DOHH2 (cell line): ENCODE measurements at regions not wholly inside any gene's neighbourhood (a gene's known extent, or its start where the extent isn't known, plus 50 kb on each side); places are given as distances from the start of the nearest gene placed in this dataset.

ENCODE experiments used
- CTCF ChIP-seq: fragments of 200-600 bp; sonication (generic); IDR thresholded peaks from one replicate; pipeline ENCODE4 v1.5.1; 2014; ENCODE audit warnings: antibody characterized with exemption, mild to moderate bottlenecking, low read depth, low read length; ENCODE audit not compliant: poor library complexity, severe bottlenecking
- EZH2phosphoT487 ChIP-seq: fragments of 200-600 bp; sonication (generic); IDR thresholded peaks from 2 replicates; pipeline ENCODE4 v1.6.1; 2017; ENCODE audit warnings: borderline replicate concordance, mild to moderate bottlenecking, antibody characterized with exemption, low read length, moderate library complexity, mixed read lengths

- no peak for TF ChIP-seq CTCF
- TF ChIP-seq EZH2phosphoT487, result no peak
These were observed 129.6 kb upstream of the IGSF21 start for GRCh38 chr1:17978016-17978415.
